SK-N-MC (cell line): ENCODE measurements at regions not wholly inside any gene's neighbourhood (a gene's known extent, or its start where the extent isn't known, plus 50 kb on each side); places are given as distances from the start of the nearest gene placed in this dataset.

Source experiments
- DNase-seq: peaks from one replicate; pipeline ENCODE4 v3.0.0-alpha.2; 2011; ENCODE audit warnings: low read depth, low spot score
- H3K27ac ChIP-seq: fragments of 200-600 bp; sonication (generic); 2 replicates; pipeline ENCODE4 v1.5.1; 2016; ENCODE audit warnings: mixed run types
- H3K36me3 ChIP-seq: fragments of 200-600 bp; sonication (generic); 2 replicates; pipeline ENCODE4 v1.6.1; 2017; ENCODE audit warnings: antibody characterized with exemption, low read length, mixed read lengths; ENCODE audit not compliant: insufficient read depth
- H3K4me3 ChIP-seq: fragments of 200-600 bp; sonication (generic); 2 replicates; pipeline ENCODE4 v1.5.1; 2016
- H3K9ac ChIP-seq: fragments of 200-600 bp; sonication (generic); 2 replicates; pipeline ENCODE4 v1.8.0; 2017; ENCODE audit warnings: mixed run types, mixed read lengths; ENCODE audit not compliant: insufficient read length
- H3K9me3 ChIP-seq: fragments of 200-600 bp; sonication (generic); 2 replicates; pipeline ENCODE4 v1.6.1; 2017; ENCODE audit warnings: low read depth, mild to moderate bottlenecking, antibody characterized with exemption, low read length, moderate library complexity, mixed read lengths
- EZH2 ChIP-seq: fragments of 200-600 bp; sonication (generic); IDR thresholded peaks from one replicate; pipeline ENCODE4 v1.6.1; 2017; ENCODE audit warnings: antibody characterized with exemption
- FOXP2 ChIP-seq: optimal IDR thresholded peaks from 2 replicates; pipeline ENCODE3; 2011; ENCODE audit warnings: mild to moderate bottlenecking, moderate library complexity; ENCODE audit not compliant: insufficient read depth; ENCODE audit errors: extremely low read length, control extremely low read depth
- POLR2AphosphoS5 ChIP-seq: IDR thresholded peaks from 2 replicates; pipeline ENCODE4 v1.6.1; 2012; ENCODE audit warnings: mild to moderate bottlenecking, low read depth, low read length, borderline replicate concordance

- peak; percentile 14 for DNase-seq
- no peaks in the 10 kb centered on the region for H3K9me3 ChIP-seq
- H3K27ac ChIP-seq, result no peak overlapping the region
- no peak for TF ChIP-seq POLR2AphosphoS5
- no peak for TF ChIP-seq FOXP2
- TF ChIP-seq EZH2, result no peak
- no peak overlapping the region for H3K4me3 ChIP-seq
- no peaks in the 10 kb centered on the region for H3K36me3 ChIP-seq
- no peak overlapping the region for H3K9ac ChIP-seq
Measured at GRCh38 chr2:13193900-13194299, 477.2 kb downstream of the TRIB2 start.

DNA sequence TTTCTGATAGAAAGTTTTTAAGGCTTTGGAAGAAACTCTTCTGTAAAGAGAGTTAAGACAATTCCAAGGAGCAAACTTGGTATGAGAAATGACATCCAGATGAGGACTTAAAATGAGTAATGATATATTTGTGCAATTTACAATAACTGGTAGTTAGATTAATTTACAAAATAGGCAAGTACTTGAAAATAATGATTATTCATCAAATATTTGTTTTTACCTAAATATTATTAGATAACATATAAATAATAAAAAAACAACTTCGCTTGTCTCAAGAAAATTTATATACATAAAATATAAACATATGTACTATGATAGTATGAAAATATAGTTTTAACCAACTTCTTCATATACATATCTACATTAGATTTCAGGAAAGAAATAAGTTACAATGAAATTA lies 478.5 kb downstream of the TRIB2 start:
- Histone ChIP-seq H3K36me3 (no peaks in the 10 kb centered on the region), H3K9ac (no peak overlapping the region), H3K4me3 (no peak overlapping the region), H3K27ac (no peak overlapping the region), H3K9me3 (no peaks in the 10 kb centered on the region)
- TF ChIP-seq POLR2AphosphoS5 (no peak), EZH2 (no peak), FOXP2 (no peak)
- no peak for DNase-seq

DNA sequence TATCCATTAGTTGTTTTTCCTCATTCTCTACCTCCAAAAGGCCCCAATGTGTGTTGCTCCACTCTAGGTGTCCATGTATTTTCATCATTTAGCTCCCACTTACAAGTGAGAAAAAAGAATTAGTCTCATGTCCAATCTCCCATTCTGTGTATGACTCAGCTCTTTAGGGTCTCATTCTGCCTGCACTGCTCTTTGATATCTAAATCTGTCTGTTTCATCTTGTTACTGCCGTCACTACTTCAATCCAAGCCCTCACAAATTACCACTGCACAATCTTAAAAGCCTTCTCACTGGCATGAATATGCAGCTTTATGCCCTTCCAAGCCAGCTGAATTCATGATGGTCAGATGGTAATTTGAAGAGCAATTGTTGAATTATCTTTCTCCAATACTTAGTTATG lies 480.5 kb downstream of the TRIB2 start:
- TF ChIP-seq POLR2AphosphoS5, result no peak
- Histone ChIP-seq H3K4me3 (no peak overlapping the region), H3K9ac (no peak overlapping the region), H3K27ac (no peak overlapping the region), H3K9me3 (no peaks in the 10 kb centered on the region), H3K36me3 (no peaks in the 10 kb centered on the region)
- DNase-seq, result no peak

GRCh38 chr2:13201924-13202323 lies 485.2 kb downstream of the TRIB2 start:
- Histone ChIP-seq H3K9ac (no peak overlapping the region), H3K4me3 (no peak overlapping the region), H3K36me3 (no peaks in the 10 kb centered on the region), H3K27ac (no peak overlapping the region), H3K9me3 (no peaks in the 10 kb centered on the region)
- no peak for TF ChIP-seq EZH2
- TF ChIP-seq FOXP2, result no peak
- no peak for TF ChIP-seq POLR2AphosphoS5
- DNase-seq, result no peak

DNA sequence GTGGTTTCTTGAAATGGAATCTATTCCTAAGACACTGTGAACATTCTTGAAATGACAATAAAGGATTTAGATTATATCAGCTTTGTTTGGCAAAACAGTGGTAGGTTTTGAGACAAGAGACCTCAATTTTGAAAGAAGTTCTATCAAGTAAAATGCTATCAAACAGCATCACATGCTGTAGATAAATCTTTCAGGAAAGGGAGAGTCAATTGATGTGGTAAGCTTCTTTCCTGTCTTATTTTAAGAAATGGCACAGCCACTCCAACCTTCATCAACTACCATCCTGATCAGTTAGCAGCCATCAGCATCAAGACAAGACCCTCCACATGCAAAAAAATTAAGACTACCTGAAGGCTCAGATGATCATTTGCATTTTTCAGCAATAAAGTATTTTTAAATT lies 495.4 kb downstream of the TRIB2 start:
- Histone ChIP-seq H3K4me3 (no peak overlapping the region), H3K9ac (no peak overlapping the region), H3K9me3 (no peaks in the 10 kb centered on the region), H3K36me3 (no peaks in the 10 kb centered on the region), H3K27ac (no peak overlapping the region)
- DNase-seq, result no peak
- TF ChIP-seq POLR2AphosphoS5 (no peak), FOXP2 (no peak), EZH2 (no peak)

DNA sequence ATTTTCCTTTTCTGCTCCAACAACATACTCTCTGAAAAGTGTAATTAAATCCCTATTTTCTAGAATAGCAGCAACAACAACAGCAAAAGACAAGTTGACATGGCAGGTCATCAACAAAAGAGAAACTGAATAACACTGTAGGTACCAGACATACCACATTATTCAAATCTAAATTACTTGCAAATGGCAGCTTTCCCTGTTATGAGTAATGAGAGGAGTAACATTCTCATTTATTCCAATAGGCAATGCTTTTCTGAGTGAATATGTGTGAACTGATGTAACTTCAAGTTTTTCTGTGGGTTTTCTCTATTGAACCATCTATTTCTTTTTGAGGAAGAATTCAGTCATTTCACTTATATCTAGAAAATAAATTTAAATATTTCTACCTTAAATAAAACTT lies 501.5 kb downstream of the TRIB2 start:
- Histone ChIP-seq H3K9me3 (no peaks in the 10 kb centered on the region), H3K4me3 (no peak overlapping the region), H3K9ac (no peak overlapping the region), H3K36me3 (no peaks in the 10 kb centered on the region), H3K27ac (no peak overlapping the region)
- TF ChIP-seq FOXP2 (no peak), POLR2AphosphoS5 (no peak), EZH2 (no peak)
- no peak for DNase-seq

DNA sequence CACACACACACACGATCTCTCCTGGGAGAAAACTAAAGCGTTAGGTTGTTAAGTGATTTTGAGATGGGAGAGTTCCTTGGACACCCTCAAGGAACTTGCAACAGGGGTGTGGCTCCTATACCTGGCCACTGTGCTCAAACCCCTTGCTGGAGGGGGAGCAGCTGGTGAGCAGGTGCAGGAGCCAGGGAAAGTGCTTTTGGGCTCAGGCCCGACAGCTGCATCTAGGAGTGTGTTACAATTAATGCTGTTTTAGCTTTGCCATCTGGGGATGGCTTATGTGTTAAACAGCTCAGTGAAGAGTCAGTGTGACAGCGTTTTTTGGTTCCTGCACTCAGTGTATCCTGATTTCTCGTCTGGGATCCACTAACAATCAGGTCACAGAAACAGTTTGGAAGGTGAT lies 510.8 kb downstream of the TRIB2 start:
- no peak for TF ChIP-seq POLR2AphosphoS5
- no peak for TF ChIP-seq EZH2
- TF ChIP-seq FOXP2, result no peak
- H3K9ac ChIP-seq, result no peak overlapping the region
- H3K36me3 ChIP-seq, result no peaks in the 10 kb centered on the region
- H3K27ac ChIP-seq, result no peak overlapping the region
- no peaks in the 10 kb centered on the region for H3K9me3 ChIP-seq
- H3K4me3 ChIP-seq, result no peak overlapping the region
- DNase-seq, result no peak

DNA sequence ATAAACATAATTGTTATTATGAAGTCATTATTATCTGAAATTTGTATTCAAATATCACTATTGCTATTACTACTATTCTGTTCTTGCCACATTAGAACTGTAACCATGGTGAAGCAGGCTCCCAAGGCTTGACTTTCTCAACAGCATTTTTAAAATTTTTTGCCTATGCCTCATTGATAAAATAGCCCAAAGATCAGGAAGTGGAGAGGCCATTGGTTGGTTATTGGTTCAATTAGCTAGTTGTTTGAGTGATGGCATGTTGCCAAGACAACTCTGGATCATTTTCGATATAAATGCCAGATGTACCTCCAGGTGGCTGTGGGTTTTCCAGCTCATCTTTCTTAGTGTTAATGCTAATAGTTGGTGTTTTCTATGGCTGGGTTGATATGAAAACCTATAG lies 513.5 kb downstream of the TRIB2 start:
- Histone ChIP-seq H3K9ac (no peak overlapping the region), H3K36me3 (no peaks in the 10 kb centered on the region), H3K4me3 (no peak overlapping the region), H3K9me3 (no peaks in the 10 kb centered on the region), H3K27ac (no peak overlapping the region)
- TF ChIP-seq POLR2AphosphoS5, result no peak
- TF ChIP-seq EZH2, result no peak
- TF ChIP-seq FOXP2, result no peak
- DNase-seq, result no peak

- Histone ChIP-seq H3K27ac (no peak overlapping the region), H3K4me3 (no peak overlapping the region), H3K36me3 (no peaks in the 10 kb centered on the region), H3K9me3 (no peaks in the 10 kb centered on the region), H3K9ac (no peak overlapping the region)
- TF ChIP-seq EZH2 (no peak), FOXP2 (no peak), POLR2AphosphoS5 (no peak)
- DNase-seq, result no peak
Measured at GRCh38 chr2:13240061-13240460, 523.3 kb downstream of the TRIB2 start.
